CD4-positive, alpha-beta T cell treated with Interleukin-4 for 1 hour (primary cell): ENCODE measurements at regions not wholly inside any gene's neighbourhood (a gene's known extent, or its start where the extent isn't known, plus 50 kb on each side); places are given as distances from the start of the nearest gene placed in this dataset.

ENCODE experiments used
- DNase-seq, 2 donors: peaks; one replicate each; pipeline ENCODE4 v3.0.0-alpha.2; 2020 to 2022

- no peak for DNase-seq
These were observed 1481.6 kb upstream of the PIK3C3 start for GRCh38 chr18:40473221-40474029.

GRCh38 chr18:40470723-40471122 lies 1484.3 kb upstream of the PIK3C3 start:
- no peak for DNase-seq

- no peak for DNase-seq
These were observed 1485.2 kb upstream of the PIK3C3 start for GRCh38 chr18:40469851-40470250.

- no peak for DNase-seq
These were observed 1485.7 kb upstream of the PIK3C3 start for GRCh38 chr18:40469316-40469715.

- DNase-seq: no peak
These were observed 1491.0 kb upstream of the PIK3C3 start for GRCh38 chr18:40464032-40464431.

- no peak for DNase-seq
These were observed 1501.1 kb upstream of the PIK3C3 start for GRCh38 chr18:40453903-40454302.

GRCh38 chr18:40452599-40452998 lies 1502.4 kb upstream of the PIK3C3 start:
- DNase-seq: no peak

- DNase-seq: no peak
These were observed 1504.3 kb upstream of the PIK3C3 start for GRCh38 chr18:40450751-40451150.

- no peak for DNase-seq
These were observed 1507.2 kb upstream of the PIK3C3 start for GRCh38 chr18:40447820-40448219.

- no peak for DNase-seq
These were observed 1514.9 kb upstream of the PIK3C3 start for GRCh38 chr18:40440088-40440487.

- DNase-seq: no peak
These were observed 1517.5 kb upstream of the PIK3C3 start for GRCh38 chr18:40437517-40437916.

GRCh38 chr18:40431071-40431985 lies 1523.7 kb upstream of the PIK3C3 start:
- no peak for DNase-seq

GRCh38 chr18:40423291-40423690 lies 1531.7 kb upstream of the PIK3C3 start:
- DNase-seq: no peak

GRCh38 chr18:40420675-40421074 lies 1534.4 kb upstream of the PIK3C3 start:
- DNase-seq: no peak

- no peak for DNase-seq
These were observed 1537.5 kb upstream of the PIK3C3 start for GRCh38 chr18:40417501-40417900.

- no peak for DNase-seq
These were observed 1539.2 kb upstream of the PIK3C3 start for GRCh38 chr18:40415821-40416220.

GRCh38 chr18:40415176-40415791 lies 1539.8 kb upstream of the PIK3C3 start:
- DNase-seq: no peak

- DNase-seq: no peak
These were observed 1540.8 kb upstream of the PIK3C3 start for GRCh38 chr18:40414155-40414754.

- no peak for DNase-seq
These were observed 1541.9 kb upstream of the PIK3C3 start for GRCh38 chr18:40413160-40413559.

- no peak for DNase-seq
These were observed 1542.6 kb upstream of the PIK3C3 start for GRCh38 chr18:40412410-40412809.

- DNase-seq: no peak
These were observed 1547.1 kb upstream of the PIK3C3 start for GRCh38 chr18:40407909-40408308.

- DNase-seq: no peak
These were observed 1550.8 kb upstream of the PIK3C3 start for GRCh38 chr18:40404284-40404683.

- no peak for DNase-seq
These were observed 1553.0 kb upstream of the PIK3C3 start for GRCh38 chr18:40402052-40402451.
